GM12892 (cell line): ENCODE measurements at regions not wholly inside any gene's neighbourhood (a gene's known extent, or its start where the extent isn't known, plus 50 kb on each side); places are given as distances from the start of the nearest gene placed in this dataset.

Source experiments
- POLR2A ChIP-seq: IDR thresholded peaks from 2 replicates; pipeline ENCODE4 v1.6.1; 2011; ENCODE audit warnings: low read depth, low read length, control low read depth
- TAF1 ChIP-seq: IDR thresholded peaks from 2 replicates; pipeline ENCODE4 v1.6.1; 2011; ENCODE audit warnings: low read depth, mild to moderate bottlenecking, control low read depth, low read length, borderline replicate concordance

DNA sequence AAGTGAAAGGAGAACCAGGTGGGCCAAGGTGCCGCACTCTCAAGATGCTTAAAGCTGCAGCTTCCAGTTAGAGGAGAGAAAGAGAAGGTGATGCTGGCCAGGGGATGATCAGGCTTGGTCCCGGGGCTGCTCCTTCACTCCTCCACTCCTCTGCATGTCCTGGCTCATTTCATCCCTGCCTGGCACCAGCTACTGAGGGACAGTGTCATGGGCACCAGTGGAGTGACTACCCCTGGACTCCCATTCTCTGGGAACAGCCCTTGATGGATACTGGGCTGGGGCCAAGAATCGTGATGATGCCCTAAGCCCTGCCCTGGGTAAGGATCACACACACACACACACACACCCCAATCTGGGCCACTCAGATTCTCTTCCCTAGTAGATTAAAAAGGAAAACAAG, 243.7 kb downstream of the UACA start:
- no peak for TF ChIP-seq TAF1
- TF ChIP-seq POLR2A, result no peak
